ENCODE measurements at regions not wholly inside any gene's neighbourhood (a gene's known extent, or its start where the extent isn't known, plus 50 kb on each side); places are given as distances from the start of the nearest gene placed in this dataset.
"Not testable (repeated sequence)": the region's sequence is repeated elsewhere in the genome, so short reads cannot be mapped to it uniquely, and the experiment has no call there.

- H3K4me1 Mint-ChIP-seq, result no peaks in the 10 kb centered on the region
- no peak overlapping the region for H3K4me3 Mint-ChIP-seq
- DNase-seq (no peak), ATAC-seq (replicated peaks) (no peak)
- no peak overlapping the region for H3K27ac Mint-ChIP-seq
- H3K27me3 Mint-ChIP-seq, result no peaks in the 10 kb centered on the region
- H3K9me3 Mint-ChIP-seq, result no peaks in the 10 kb centered on the region
- no peaks in the 10 kb centered on the region for H3K36me3 Mint-ChIP-seq
These were observed 358.9 kb upstream of the SASH1 start for GRCh38 chr6:147983581-147984366.

- no peak overlapping the region for H3K27ac Mint-ChIP-seq
- no peaks in the 10 kb centered on the region for H3K4me1 Mint-ChIP-seq
- H3K27me3 Mint-ChIP-seq, result no peaks in the 10 kb centered on the region
- H3K36me3 Mint-ChIP-seq, result no peaks in the 10 kb centered on the region
- no peak for ATAC-seq (replicated peaks)
- H3K9me3 Mint-ChIP-seq, result peaks cover 0 to 2% of the 10 kb centered on the region in 2 donors
- H3K4me3 Mint-ChIP-seq, result no peak overlapping the region
- no peak for DNase-seq
These were observed 355.8 kb upstream of the SASH1 start for GRCh38 chr6:147986846-147987245.

- H3K36me3 Mint-ChIP-seq, result no peaks in the 10 kb centered on the region
- ATAC-seq (replicated peaks) (no peak), DNase-seq (no peak)
- no peaks in the 10 kb centered on the region for H3K4me1 Mint-ChIP-seq
- H3K4me3 Mint-ChIP-seq, result no peak overlapping the region
- no peak overlapping the region for H3K27ac Mint-ChIP-seq
- peaks cover 0 to 2% of the 10 kb centered on the region in 2 donors for H3K9me3 Mint-ChIP-seq
- H3K27me3 Mint-ChIP-seq, result no peaks in the 10 kb centered on the region
These were observed 352.5 kb upstream of the SASH1 start for GRCh38 chr6:147990159-147990558.

- Mint-ChIP-seq H3K9me3 (peaks cover 0 to 4% of the 10 kb centered on the region in 2 donors), H3K4me3 (no peak overlapping the region), H3K4me1 (no peaks in the 10 kb centered on the region), H3K36me3 (no peaks in the 10 kb centered on the region), H3K27ac (no peak overlapping the region), H3K27me3 (no peaks in the 10 kb centered on the region)
- ATAC-seq (replicated peaks) (no peak), DNase-seq (no peak)
These were observed 350.7 kb upstream of the SASH1 start for GRCh38 chr6:147991961-147992360.

- Mint-ChIP-seq H3K4me1 (no peaks in the 10 kb centered on the region), H3K4me3 (no peak overlapping the region), H3K27me3 (no peaks in the 10 kb centered on the region), H3K27ac (no peak overlapping the region), H3K9me3 (peaks cover 3 to 4% of the 10 kb centered on the region in 2 donors), H3K36me3 (no peaks in the 10 kb centered on the region)
- ATAC-seq (replicated peaks) (no peak), DNase-seq (no peak)
These were observed 343.6 kb upstream of the SASH1 start for GRCh38 chr6:147999001-147999540.

- DNase-seq (no peak), ATAC-seq (replicated peaks) (no peak)
- Mint-ChIP-seq H3K4me3 (no peak overlapping the region), H3K9me3 (peaks cover 3 to 4% of the 10 kb centered on the region in 2 donors), H3K27ac (no peak overlapping the region), H3K4me1 (no peaks in the 10 kb centered on the region), H3K36me3 (no peaks in the 10 kb centered on the region), H3K27me3 (no peaks in the 10 kb centered on the region)
These were observed 340.6 kb upstream of the SASH1 start for GRCh38 chr6:148001844-148002642.

- Mint-ChIP-seq H3K27ac (no peak overlapping the region), H3K4me3 (no peak overlapping the region), H3K36me3 (no peaks in the 10 kb centered on the region), H3K27me3 (no peaks in the 10 kb centered on the region), H3K4me1 (no peaks in the 10 kb centered on the region), H3K9me3 (peaks cover 3 to 4% of the 10 kb centered on the region in 2 donors)
- DNase-seq (no peak), ATAC-seq (replicated peaks) (no peak)
These were observed 338.0 kb upstream of the SASH1 start for GRCh38 chr6:148004651-148005050.

GRCh38 chr6:148005806-148006205 is 336.8 kb upstream of the SASH1 start:
- H3K4me3 Mint-ChIP-seq, result no peak overlapping the region
- ATAC-seq (replicated peaks) (no peak), DNase-seq (no peak)
- H3K36me3 Mint-ChIP-seq, result peaks cover 0 to 5% of the 10 kb centered on the region in 2 donors
- no peaks in the 10 kb centered on the region for H3K4me1 Mint-ChIP-seq
- H3K9me3 Mint-ChIP-seq, result peaks cover 8 to 9% of the 10 kb centered on the region in 2 donors
- no peaks in the 10 kb centered on the region for H3K27me3 Mint-ChIP-seq
- no peak overlapping the region for H3K27ac Mint-ChIP-seq

- H3K27me3 Mint-ChIP-seq, result not testable (repeated sequence)
These were observed 332.1 kb upstream of the SASH1 start for GRCh38 chr6:148010516-148010915.

GRCh38 chr6:148016013-148016412 is 326.6 kb upstream of the SASH1 start:
- Mint-ChIP-seq H3K27ac (no peak overlapping the region), H3K4me1 (no peaks in the 10 kb centered on the region), H3K9me3 (peaks cover 10 to 15% of the 10 kb centered on the region in 2 donors), H3K4me3 (no peak overlapping the region), H3K27me3 (no peaks in the 10 kb centered on the region), H3K36me3 (no peaks in the 10 kb centered on the region)
- DNase-seq (no peak), ATAC-seq (replicated peaks) (no peak)

More at GRCh38 chr6:148010516-148010915, 332.1 kb upstream of the SASH1 start:
- H3K27ac Mint-ChIP-seq; H3K4me3 Mint-ChIP-seq; ATAC-seq (replicated peaks); H3K36me3 Mint-ChIP-seq; DNase-seq; H3K4me1 Mint-ChIP-seq: not testable (repeated sequence)
- peaks cover 15 to 26% of the 10 kb centered on the region in 2 donors for H3K9me3 Mint-ChIP-seq

GRCh38 chr6:148021165-148021564 is 321.5 kb upstream of the SASH1 start:
- Mint-ChIP-seq H3K27me3 (no peaks in the 10 kb centered on the region), H3K4me1 (no peaks in the 10 kb centered on the region), H3K4me3 (no peak overlapping the region), H3K36me3 (no peaks in the 10 kb centered on the region), H3K27ac (no peak overlapping the region), H3K9me3 (peaks cover 0 to 12% of the 10 kb centered on the region in 2 donors)
- ATAC-seq (replicated peaks) (no peak), DNase-seq (no peak)

- H3K27ac Mint-ChIP-seq, result no peak overlapping the region
- no peak for ATAC-seq (replicated peaks)
- no peak overlapping the region for H3K4me3 Mint-ChIP-seq
- DNase-seq, result no peak
- H3K4me1 Mint-ChIP-seq, result no peaks in the 10 kb centered on the region
- no peaks in the 10 kb centered on the region for H3K36me3 Mint-ChIP-seq
- H3K9me3 Mint-ChIP-seq, result peaks cover 0 to 8% of the 10 kb centered on the region in 2 donors
- H3K27me3 Mint-ChIP-seq, result no peaks in the 10 kb centered on the region
These were observed 320.9 kb upstream of the SASH1 start for GRCh38 chr6:148021699-148022098.

- not testable (repeated sequence) for H3K4me1 Mint-ChIP-seq; H3K27me3 Mint-ChIP-seq; H3K27ac Mint-ChIP-seq; H3K4me3 Mint-ChIP-seq; H3K36me3 Mint-ChIP-seq; H3K9me3 Mint-ChIP-seq; DNase-seq; ATAC-seq (replicated peaks)
These were observed 320.4 kb upstream of the SASH1 start for GRCh38 chr6:148022279-148022678.

GRCh38 chr6:148027201-148027600 is 315.4 kb upstream of the SASH1 start:
- Mint-ChIP-seq H3K27me3 (no peaks in the 10 kb centered on the region), H3K36me3 (no peaks in the 10 kb centered on the region), H3K4me3 (no peak overlapping the region), H3K4me1 (no peaks in the 10 kb centered on the region), H3K9me3 (peaks cover 0 to 6% of the 10 kb centered on the region in 2 donors), H3K27ac (no peak overlapping the region)
- ATAC-seq (replicated peaks) (no peak), DNase-seq (no peak)
